Stomach (tissue), 8 donors: ENCODE measurements at regions not wholly inside any gene's neighbourhood (a gene's known extent, or its start where the extent isn't known, plus 50 kb on each side); places are given as distances from the start of the nearest gene placed in this dataset.

ENCODE experiments used
- DNase-seq, 2 donors: peaks; one replicate each; pipeline versions ENCODE4 v3.0.0 to v3.0.0-alpha.2; 2013 to 2019
- H3K27ac ChIP-seq, 5 donors: fragments of 200-600 bp in 4 of 5; sonication (generic) in 4 of 5; one replicate each; pipeline ENCODE4 v1.5.1; 2013 to 2019; ENCODE audit warnings: mild to moderate bottlenecking in 1 of 5, moderate library complexity in 1 of 5
- H3K27me3 ChIP-seq, 3 donors: fragments of 200-600 bp; sonication (generic); one replicate each; pipeline ENCODE4 v1.5.1; 2017 to 2019; ENCODE audit warnings: mixed run types in 1 of 3
- H3K36me3 ChIP-seq, 4 donors: fragments of 200-600 bp; sonication (generic); 1 replicate in 3 of 4; 2 replicates in 1 of 4; pipeline ENCODE4 v1.5.1; 2016 to 2019
- H3K4me1 ChIP-seq, 4 donors: fragments of 200-600 bp; sonication (generic); one replicate each; pipeline ENCODE4 v1.5.1; 2016 to 2019
- H3K4me3 ChIP-seq, 4 donors: fragments of 200-600 bp; sonication (generic) in 3 of 4; one replicate each; pipeline ENCODE4 v1.5.1; 2016 to 2019; ENCODE audit warnings: mild to moderate bottlenecking in 1 of 4
- H3K9me3 ChIP-seq, 4 donors: fragments of 200-600 bp; sonication (generic); one replicate each; pipeline ENCODE4 v1.5.1; 2016 to 2019
- CTCF ChIP-seq, 7 experiments: fragments of 450-650 bp in 4 of 7; fragments of 200-600 bp in 3 of 7; sonication (generic) in 3 of 7; IDR thresholded peaks; one replicate each; pipeline ENCODE4 v1.5.1; 2016 to 2019; ENCODE audit warnings: antibody characterized with exemption in 7 of 7, control low read depth in 2 of 7, mild to moderate bottlenecking in 1 of 7
- EP300 ChIP-seq: sonication (generic); formaldehyde crosslinking; IDR thresholded peaks from one replicate; pipeline ENCODE4 v1.6.1; 2017; ENCODE audit warnings: antibody characterized with exemption
- POLR2A ChIP-seq, 4 donors: fragments of 450-650 bp; IDR thresholded peaks; one replicate each; pipeline ENCODE4 v1.6.1; 2016; ENCODE audit warnings: antibody characterized with exemption in 4 of 4, control low read depth in 2 of 4, mild to moderate bottlenecking in 1 of 4, moderate library complexity in 1 of 4
- POLR2AphosphoS5 ChIP-seq, 3 donors: sonication (generic); formaldehyde crosslinking; IDR thresholded peaks; one replicate each; pipeline ENCODE4 v1.6.1; 2016; ENCODE audit warnings: antibody characterized with exemption in 3 of 3
- WGBS, 5 donors: extraction: QIAGEN DNeasy Blood & Tissue Kit in 3 of 5; methylation state at CpG; one replicate each; pipeline versions ENCODE4 v1.1.5 to v1.1.7; 2013 to 2018; 5-methylcytosine and 5-hydroxymethylcytosine counted together
- intact Hi-C: fragments of 100-400 bp; cut with DNase I; formaldehyde crosslinking; loops from one replicate; pipeline ENCODE4 v1.15.1; 2023; ENCODE audit warnings: low total_unique reads
- donor health status: healthy with polysubstance abuse.
- donor health status: Bipolar disorder and iron deficiency.
- donor health status: healthy.

DNA sequence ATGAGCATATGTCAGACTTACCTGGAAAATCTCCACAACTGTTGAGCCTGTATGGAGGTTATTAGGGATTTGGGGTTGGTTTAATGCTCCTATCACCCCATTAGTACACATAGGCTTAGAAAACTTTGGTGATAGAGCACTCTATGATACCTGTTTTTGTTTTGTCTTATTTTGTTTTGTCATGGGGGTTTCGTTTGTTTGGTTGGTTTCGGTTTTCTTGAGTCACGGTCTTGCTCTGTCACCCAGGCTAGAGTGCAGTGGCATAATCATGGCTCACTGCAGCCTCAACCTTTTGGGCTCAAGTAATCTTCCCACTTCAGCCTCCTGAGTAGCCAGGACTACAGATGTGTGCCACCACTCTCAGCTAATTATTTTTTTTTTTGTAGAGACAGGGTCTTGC lies 70.0 kb downstream of the MZT1 start:
- no peak overlapping the region for H3K4me3 ChIP-seq
- no peaks in the 10 kb centered on the region for H3K36me3 ChIP-seq
- no peaks in the 10 kb centered on the region for H3K4me1 ChIP-seq
- WGBS, 5 donors = 85 to 97% (median 91%) methylated on average over 3 of the region's 3 CpGs
- no peaks in the 10 kb centered on the region for H3K9me3 ChIP-seq
- no peak for DNase-seq
- no peak overlapping the region for H3K27ac ChIP-seq
- intact Hi-C loops = no loop called here
- TF ChIP-seq EP300 = no peak
- no peak for TF ChIP-seq POLR2AphosphoS5 (IDR thresholded peaks at IDR 0.05)
- no peak for TF ChIP-seq CTCF (IDR thresholded peaks at IDR 0.05)
- no peak for TF ChIP-seq POLR2A (IDR thresholded peaks at IDR 0.05)
- H3K27me3 ChIP-seq = no peaks in the 10 kb centered on the region

DNA sequence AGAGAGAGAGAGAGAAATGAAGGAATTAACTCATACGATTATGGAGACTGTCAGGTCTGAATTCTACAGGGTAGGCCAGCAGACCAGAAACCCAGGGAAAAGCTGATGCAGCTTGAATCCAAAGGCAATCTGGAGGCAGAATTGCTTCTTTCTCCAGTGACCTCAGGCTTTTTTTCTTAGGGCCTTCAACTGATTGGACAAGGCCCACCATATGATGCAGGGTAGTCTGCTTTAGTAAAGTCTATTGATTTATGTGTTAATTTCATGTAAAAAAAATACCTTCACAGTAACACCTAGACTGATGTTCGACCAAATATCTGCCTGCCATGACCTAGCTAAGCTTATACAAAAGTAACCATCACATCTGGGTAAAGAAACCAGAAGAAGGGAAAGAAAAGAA lies 71.1 kb downstream of the MZT1 start:
- DNase-seq = no peak
- H3K4me1 ChIP-seq = no peaks in the 10 kb centered on the region
- H3K27ac ChIP-seq = no peak overlapping the region
- intact Hi-C loops = no loop called here
- H3K36me3 ChIP-seq = no peaks in the 10 kb centered on the region
- TF ChIP-seq POLR2AphosphoS5 (IDR thresholded peaks at IDR 0.05) (no peak), EP300 (no peak), POLR2A (IDR thresholded peaks at IDR 0.05) (no peak), CTCF (IDR thresholded peaks at IDR 0.05) (no peak)
- no peaks in the 10 kb centered on the region for H3K27me3 ChIP-seq
- H3K4me3 ChIP-seq = no peak overlapping the region
- 76 to 90% (median 82%) methylated on average over 2 of the region's 2 CpGs for WGBS, 5 donors
- H3K9me3 ChIP-seq = no peaks in the 10 kb centered on the region

DNA sequence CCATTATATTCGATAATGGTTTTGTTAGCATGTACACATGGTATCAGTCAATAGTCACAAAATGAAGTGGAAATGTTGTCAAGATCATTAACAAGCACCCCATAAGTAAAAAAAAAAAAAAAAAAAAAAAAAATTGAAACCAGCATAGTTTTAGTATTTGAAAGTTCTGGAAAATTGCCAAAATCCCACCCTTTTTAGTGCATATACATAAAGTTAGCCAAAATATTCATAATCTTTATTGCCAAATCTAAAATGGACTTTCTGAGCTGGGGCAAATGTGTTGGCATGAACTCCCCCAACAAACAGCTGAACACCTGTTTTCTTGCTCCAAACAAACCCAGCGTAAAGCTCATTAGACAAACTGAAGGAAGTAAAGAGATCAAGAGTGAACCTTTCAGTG lies 73.9 kb downstream of the MZT1 start:
- no peak overlapping the region for H3K27ac ChIP-seq
- no peaks in the 10 kb centered on the region for H3K9me3 ChIP-seq
- no peaks in the 10 kb centered on the region for H3K4me1 ChIP-seq
- DNase-seq = no peak
- 74 to 91% (median 86%) methylated on average over 2 of the region's 2 CpGs for WGBS, 5 donors
- no peaks in the 10 kb centered on the region for H3K36me3 ChIP-seq
- H3K4me3 ChIP-seq = no peak overlapping the region
- H3K27me3 ChIP-seq = no peaks in the 10 kb centered on the region
- intact Hi-C loops = no loop called here
- no peak for TF ChIP-seq POLR2A (IDR thresholded peaks at IDR 0.05)
- no peak for TF ChIP-seq EP300
- TF ChIP-seq CTCF (IDR thresholded peaks at IDR 0.05) = no peak
- TF ChIP-seq POLR2AphosphoS5 (IDR thresholded peaks at IDR 0.05) = no peak

DNA sequence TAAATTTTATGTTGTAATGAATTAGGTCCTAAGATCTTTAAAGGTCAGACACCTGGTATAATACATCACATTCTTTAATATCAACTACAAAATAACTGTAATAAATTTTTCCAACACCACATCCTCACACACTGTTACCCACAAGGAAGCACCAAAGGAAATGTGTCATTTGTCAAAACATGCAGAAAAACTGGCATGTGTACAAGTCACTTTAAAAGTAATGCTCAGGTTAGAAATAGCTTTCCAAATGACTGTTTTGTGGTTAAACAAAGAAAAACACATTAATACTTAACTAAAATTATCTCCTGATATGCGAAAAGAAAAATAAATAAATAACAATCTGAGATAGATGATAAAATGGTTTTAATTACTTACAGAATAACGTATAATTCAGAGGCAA lies 74.7 kb downstream of the MZT1 start:
- WGBS, 5 donors = 22 to 46% (median 32%) methylated on average over 2 of the region's 2 CpGs
- no peaks in the 10 kb centered on the region for H3K4me1 ChIP-seq
- intact Hi-C loops = no loop called here
- H3K36me3 ChIP-seq = no peaks in the 10 kb centered on the region
- no peak overlapping the region for H3K4me3 ChIP-seq
- no peak for DNase-seq
- TF ChIP-seq EP300 (no peak), POLR2AphosphoS5 (IDR thresholded peaks at IDR 0.05) (no peak)
- H3K27me3 ChIP-seq = no peaks in the 10 kb centered on the region
- no peaks in the 10 kb centered on the region for H3K9me3 ChIP-seq
- H3K27ac ChIP-seq = no peak overlapping the region

DNA sequence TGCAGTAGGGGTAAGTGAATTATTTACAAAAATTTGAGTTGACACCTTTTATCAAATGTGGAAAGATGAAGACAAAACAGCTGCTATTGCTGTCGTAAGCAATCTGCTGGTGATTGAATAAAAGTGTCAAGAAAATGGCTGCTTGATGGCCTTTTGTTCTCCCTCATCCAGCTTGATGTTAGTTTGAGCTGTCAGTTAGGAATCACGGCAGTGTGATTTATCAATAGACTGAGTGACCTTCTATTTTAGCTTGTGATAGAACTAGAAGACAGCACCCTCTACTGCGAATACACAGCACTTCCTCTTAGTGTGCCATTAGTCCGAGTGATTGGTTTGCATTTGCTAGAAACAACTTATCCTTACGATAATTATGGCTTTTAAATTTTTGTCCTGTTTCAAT lies 76.3 kb downstream of the MZT1 start:
- peak in 1 of 2 donors; percentile 39 for DNase-seq
- TF ChIP-seq POLR2AphosphoS5 (IDR thresholded peaks at IDR 0.05) = no peak
- no peak for TF ChIP-seq EP300
- no peak for TF ChIP-seq POLR2A (IDR thresholded peaks at IDR 0.05)

More for the DNA sequence above, 76.3 kb downstream of the MZT1 start:
- Histone ChIP-seq H3K27ac (no peak overlapping the region), H3K4me1 (no peaks in the 10 kb centered on the region), H3K36me3 (no peaks in the 10 kb centered on the region), H3K27me3 (no peaks in the 10 kb centered on the region), H3K4me3 (no peak overlapping the region), H3K9me3 (no peaks in the 10 kb centered on the region)
- intact Hi-C loops = no loop called here
- WGBS, 5 donors = 23 to 43% (median 28%) methylated on average over 5 of the region's 5 CpGs
